Adrenal gland (tissue), 5 donors: ENCODE measurements at regions not wholly inside any gene's neighbourhood (a gene's known extent, or its start where the extent isn't known, plus 50 kb on each side); places are given as distances from the start of the nearest gene placed in this dataset.

Experiments
- POLR2A ChIP-seq, 2 donors: fragments of 450-650 bp; IDR thresholded peaks; one replicate each; pipeline ENCODE4 v1.6.1; 2017; ENCODE audit warnings: antibody characterized with exemption in 2 of 2, mild to moderate bottlenecking in 2 of 2, moderate library complexity in 1 of 2
- TF ChIP-seq, protein P1 (sequence below), 6 experiments: fragments of 450-650 bp in 4 of 6; fragments of 200-600 bp in 2 of 6; sonication (generic) in 1 of 6; IDR thresholded peaks; 1 replicate in 5 of 6; 2 replicates in 1 of 6; pipeline versions ENCODE4 v1.5.1 to v1.8.0; 2016 to 2021; ENCODE audit warnings: antibody characterized with exemption in 6 of 6, mild to moderate bottlenecking in 2 of 6, moderate library complexity in 1 of 6
- donor health status: DM: no; HTN: no; CAD: no.

- TF ChIP-seq, protein P1, sequence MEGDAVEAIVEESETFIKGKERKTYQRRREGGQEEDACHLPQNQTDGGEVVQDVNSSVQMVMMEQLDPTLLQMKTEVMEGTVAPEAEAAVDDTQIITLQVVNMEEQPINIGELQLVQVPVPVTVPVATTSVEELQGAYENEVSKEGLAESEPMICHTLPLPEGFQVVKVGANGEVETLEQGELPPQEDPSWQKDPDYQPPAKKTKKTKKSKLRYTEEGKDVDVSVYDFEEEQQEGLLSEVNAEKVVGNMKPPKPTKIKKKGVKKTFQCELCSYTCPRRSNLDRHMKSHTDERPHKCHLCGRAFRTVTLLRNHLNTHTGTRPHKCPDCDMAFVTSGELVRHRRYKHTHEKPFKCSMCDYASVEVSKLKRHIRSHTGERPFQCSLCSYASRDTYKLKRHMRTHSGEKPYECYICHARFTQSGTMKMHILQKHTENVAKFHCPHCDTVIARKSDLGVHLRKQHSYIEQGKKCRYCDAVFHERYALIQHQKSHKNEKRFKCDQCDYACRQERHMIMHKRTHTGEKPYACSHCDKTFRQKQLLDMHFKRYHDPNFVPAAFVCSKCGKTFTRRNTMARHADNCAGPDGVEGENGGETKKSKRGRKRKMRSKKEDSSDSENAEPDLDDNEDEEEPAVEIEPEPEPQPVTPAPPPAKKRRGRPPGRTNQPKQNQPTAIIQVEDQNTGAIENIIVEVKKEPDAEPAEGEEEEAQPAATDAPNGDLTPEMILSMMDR (IDR thresholded peaks at IDR 0.05): no peak
- no peak for TF ChIP-seq POLR2A (IDR thresholded peaks at IDR 0.05)
Measured at GRCh38 chr1:111062081-111062480, 77.8 kb downstream of the DRAM2 start.
